ENCODE measurements at regions not wholly inside any gene's neighbourhood (a gene's known extent, or its start where the extent isn't known, plus 50 kb on each side); places are given as distances from the start of the nearest gene placed in this dataset.
"Not testable (repeated sequence)": the region's sequence is repeated elsewhere in the genome, so short reads cannot be mapped to it uniquely, and the experiment has no call there.

GRCh38 chr18:71237641-71238040, 948.8 kb downstream of the SOCS6 start:
- TF ChIP-seq CTCF (conservative IDR thresholded peaks at IDR 0.05; ENCODE audit: control insufficient read depth, insufficient read depth, low read depth, low read length): no peak
- no peak for DNase-seq (ENCODE audit: low read depth)

GRCh38 chr18:71233177-71233576, 944.3 kb downstream of the SOCS6 start:
- no peak for TF ChIP-seq CTCF (conservative IDR thresholded peaks at IDR 0.05; ENCODE audit: control insufficient read depth, insufficient read depth, low read depth, low read length)
- no peak overlapping the region for H3K4me3 ChIP-seq (ENCODE audit: control insufficient read depth, low read depth, low read length)
- DNase-seq (ENCODE audit: low read depth): no peak

More at GRCh38 chr18:71237641-71238040, 948.8 kb downstream of the SOCS6 start:
- H3K4me3 ChIP-seq (ENCODE audit: control insufficient read depth, low read depth, low read length): no peak overlapping the region

- TF ChIP-seq CTCF (conservative IDR thresholded peaks at IDR 0.05; ENCODE audit: control insufficient read depth, insufficient read depth, low read depth, low read length): no peak
- H3K4me3 ChIP-seq (ENCODE audit: control insufficient read depth, low read depth, low read length): no peak overlapping the region
- peak; percentile 1 for DNase-seq (ENCODE audit: low read depth)
These were observed 934.6 kb downstream of the SOCS6 start for GRCh38 chr18:71223486-71223885.

- DNase-seq (ENCODE audit: low read depth): no peak
- no peak overlapping the region for H3K4me3 ChIP-seq (ENCODE audit: control insufficient read depth, low read depth, low read length)
- no peak for TF ChIP-seq CTCF (conservative IDR thresholded peaks at IDR 0.05; ENCODE audit: control insufficient read depth, insufficient read depth, low read depth, low read length)
These were observed 932.6 kb downstream of the SOCS6 start for GRCh38 chr18:71221405-71221804.

- not testable (repeated sequence) for DNase-seq (ENCODE audit: low read depth); H3K4me3 ChIP-seq (ENCODE audit: control insufficient read depth, low read depth, low read length)
These were observed 923.9 kb downstream of the SOCS6 start for GRCh38 chr18:71212739-71213138.

- no peak for TF ChIP-seq CTCF (conservative IDR thresholded peaks at IDR 0.05; ENCODE audit: control insufficient read depth, insufficient read depth, low read depth, low read length)
- DNase-seq (ENCODE audit: low read depth): no peak
- no peak overlapping the region for H3K4me3 ChIP-seq (ENCODE audit: control insufficient read depth, low read depth, low read length)
These were observed 923.4 kb downstream of the SOCS6 start for GRCh38 chr18:71212222-71212621.

- no peak for TF ChIP-seq CTCF (conservative IDR thresholded peaks at IDR 0.05; ENCODE audit: control insufficient read depth, insufficient read depth, low read depth, low read length)
- no peak overlapping the region for H3K4me3 ChIP-seq (ENCODE audit: control insufficient read depth, low read depth, low read length)
- DNase-seq (ENCODE audit: low read depth): no peak
These were observed 921.1 kb downstream of the SOCS6 start for GRCh38 chr18:71209944-71210343.
